ENCODE measurements at regions not wholly inside any gene's neighbourhood (a gene's known extent, or its start where the extent isn't known, plus 50 kb on each side); places are given as distances from the start of the nearest gene placed in this dataset.

DNA sequence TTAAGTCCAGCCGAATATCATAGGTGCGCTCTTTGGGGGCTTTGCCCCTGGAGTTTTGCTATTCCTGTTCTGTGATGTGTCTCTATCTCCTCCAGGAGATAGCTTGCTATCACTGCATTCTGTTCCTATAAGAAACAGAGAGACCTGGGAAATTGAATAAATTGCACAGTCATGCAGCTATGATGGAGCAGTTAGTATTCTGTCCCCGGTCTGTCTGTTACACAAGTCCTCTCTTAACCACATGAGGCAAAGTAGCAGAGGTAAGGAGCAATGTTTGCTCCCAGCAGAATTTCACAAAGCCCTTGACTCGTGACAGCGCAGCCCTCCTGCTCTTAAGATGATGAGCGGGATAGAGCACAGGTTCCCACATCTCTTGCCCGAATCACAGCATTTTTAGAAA lies 63.9 kb upstream of the GRHL3 start:
- no peaks in the 10 kb centered on the region for H4K20me1 ChIP-seq (replicated peaks in 1 of 2; ENCODE audit: control insufficient read depth in 1 of 2, insufficient read depth in 2 of 2, low read length in 2 of 2)
- H3K9ac ChIP-seq (replicated peaks in 1 of 4; ENCODE audit: extremely low read depth in 1 of 4, low read depth in 3 of 4, low read length in 3 of 4) = no peak overlapping the region
- no peaks in the 10 kb centered on the region for H3K79me1 ChIP-seq (ENCODE audit: low read depth, low read length)
- no peak overlapping the region for H2BK5ac ChIP-seq (ENCODE audit: low read depth, low read length)
- FAIRE-seq = no peak
- no peak overlapping the region for H2BK15ac ChIP-seq (ENCODE audit: low read length)
- no peak overlapping the region for H3K27ac ChIP-seq (ENCODE audit: low read depth, low read length)
- DNase-seq (ENCODE audit: low read depth in 1 of 2, low spot score in 2 of 2) = no peak
- H3K23ac ChIP-seq (ENCODE audit: insufficient read length) = no peak overlapping the region
- no peak overlapping the region for H4K91ac ChIP-seq (replicated peaks; ENCODE audit: insufficient read length, low read length)
- no peak overlapping the region for H2BK20ac ChIP-seq (ENCODE audit: low read length)
- no peak overlapping the region for H4K5ac ChIP-seq (ENCODE audit: insufficient read length, low read depth, low read length)
- 0 out of 2 replicates have a peak overlapping the region, but pooled peaks have one; percentile 45 for H2AFZ ChIP-seq (ENCODE audit: low read length)
- H4K8ac ChIP-seq (ENCODE audit: extremely low read depth, insufficient read depth, low read length) = no peak overlapping the region
- no peak overlapping the region for H3K56ac ChIP-seq (replicated peaks; ENCODE audit: insufficient read length, low read depth, low read length)
- no peaks in the 10 kb centered on the region; a peak in 1 of 7 replicates for H3K4me1 ChIP-seq (replicated peaks in 1 of 4; ENCODE audit: control insufficient read depth in 3 of 4, insufficient read depth in 4 of 4, low read length in 3 of 4)
- WGBS, 2 experiments (ENCODE audit: extremely low coverage in 1 of 2, insufficient coverage in 1 of 2, insufficient read length in 1 of 2, insufficient replicate concordance in 2 of 2, low coverage in 1 of 2, low lambda C conversion rate in 2 of 2, missing lambda C conversion rate in 1 of 2) = 96% methylated on average over 7 of the region's 7 CpGs; no CpG with 5 or more reads in 1 of the 2 experiments
- CTCF ChIA-PET (ENCODE audit: partially characterized antibody) = interaction anchor here (0.7 to 2.4 kb wide), 11 partner anchors 10 to 1038 kb away, joined by 3 to 15 read pairs (median 5); partner anchors contain the start of gene HTR1D
- no peaks in the 10 kb centered on the region for H3K79me2 ChIP-seq (ENCODE audit: control insufficient read depth in 1 of 2, insufficient read depth in 2 of 2, low read length in 2 of 2)
- POLR2A ChIA-PET (ENCODE audit: partially characterized antibody) = interaction anchor here (1.0 to 1.8 kb wide), 3 partner anchors 20 to 104 kb away, joined by 3 to 4 read pairs (median 3); no protein-coding TSS in a partner anchor
- H3K18ac ChIP-seq (ENCODE audit: extremely low read depth, low read length) = no peak overlapping the region
- H3K9me3 ChIP-seq (ENCODE audit: insufficient read depth in 2 of 2, low read depth in 1 of 2, low read length in 1 of 2) = 0 out of 4 replicates have a peak, but pooled peaks cover 0 to 2% of the 10 kb centered on the region in 2 experiments
- H3K14ac ChIP-seq (ENCODE audit: insufficient read length) = no peak overlapping the region
- H2BK120ac ChIP-seq (replicated peaks; ENCODE audit: low read depth, low read length) = no peak overlapping the region
- H3K4me3 ChIP-seq (ENCODE audit: extremely low read depth in 1 of 4, insufficient read depth in 2 of 4, low read depth in 3 of 4, low read length in 4 of 4) = no peak overlapping the region
- no peak overlapping the region for H2AK5ac ChIP-seq (ENCODE audit: low read depth, low read length)
- H3K4me2 ChIP-seq (ENCODE audit: insufficient read depth in 1 of 2, low read depth in 2 of 2, low read length in 2 of 2) = no peak overlapping the region
- no peak overlapping the region for H2BK12ac ChIP-seq (ENCODE audit: low read depth, low read length)
- no peaks in the 10 kb centered on the region for H3K27me3 ChIP-seq (replicated peaks in 1 of 4; ENCODE audit: control insufficient read depth in 3 of 4, extremely low read depth in 1 of 4, insufficient read depth in 3 of 4, low read length in 3 of 4)
- H3K4ac ChIP-seq (replicated peaks; ENCODE audit: insufficient read length, low read depth, low read length) = no peak overlapping the region
- H3K23me2 ChIP-seq (ENCODE audit: low read depth, low read length) = no peaks in the 10 kb centered on the region
- H3K36me3 ChIP-seq (ENCODE audit: control insufficient read depth in 2 of 4, insufficient read depth in 4 of 4, low read length in 3 of 4) = no peaks in the 10 kb centered on the region

All from H1 (cell line).